HG03060 (cell line): ENCODE measurements at regions not wholly inside any gene's neighbourhood (a gene's known extent, or its start where the extent isn't known, plus 50 kb on each side); places are given as distances from the start of the nearest gene placed in this dataset.
"Not testable (repeated sequence)": the region's sequence is repeated elsewhere in the genome, so short reads cannot be mapped to it uniquely, and the experiment has no call there.

Experiments used
- ATAC-seq: cut with Tn5 transposase; IDR thresholded peaks from one replicate; pipeline ENCODE4 v1.9.1; 2021; ENCODE audit warnings: low read depth, moderate number of reproducible peaks; ENCODE audit not compliant: unreplicated experiment

DNA sequence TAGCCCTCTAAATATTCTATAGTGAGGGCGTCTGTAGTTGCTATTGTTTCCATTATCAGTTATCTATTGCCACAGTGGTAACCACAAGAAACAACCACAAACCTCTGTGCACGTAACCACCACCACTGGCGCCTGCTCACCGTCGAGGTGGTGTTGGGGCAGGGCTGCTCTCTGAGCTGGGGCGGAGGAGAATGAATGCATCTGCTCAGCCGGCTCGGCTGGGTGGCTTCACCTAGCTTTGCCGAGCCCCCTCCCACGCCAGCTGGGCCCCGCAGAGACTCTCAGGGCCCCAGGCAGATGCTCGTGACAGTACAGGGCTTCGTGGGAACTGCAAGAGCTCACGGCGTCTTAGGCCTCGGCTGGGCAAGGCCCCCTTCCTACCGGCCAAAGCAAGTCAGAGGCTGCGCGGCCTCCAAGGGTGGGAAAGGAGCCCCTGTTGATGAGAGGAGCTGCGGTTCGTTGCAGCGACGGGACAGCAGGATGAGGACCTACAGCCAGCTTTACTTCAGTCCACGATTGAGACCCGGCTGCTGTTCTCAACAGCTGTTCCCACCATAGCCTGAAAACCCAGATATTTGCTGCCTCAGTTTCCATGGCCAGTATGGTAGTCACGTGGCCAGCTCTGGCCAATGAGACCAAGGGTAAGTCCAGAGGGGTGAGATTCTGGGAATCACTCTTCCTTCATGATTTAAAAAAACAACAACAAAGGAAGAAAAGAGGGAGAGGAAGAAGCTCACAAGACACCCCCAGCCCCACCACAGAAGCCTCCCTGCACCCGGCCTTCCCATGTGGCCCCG is 120.2 kb upstream of the AFDN start:
- ATAC-seq = peak; percentile 96

DNA sequence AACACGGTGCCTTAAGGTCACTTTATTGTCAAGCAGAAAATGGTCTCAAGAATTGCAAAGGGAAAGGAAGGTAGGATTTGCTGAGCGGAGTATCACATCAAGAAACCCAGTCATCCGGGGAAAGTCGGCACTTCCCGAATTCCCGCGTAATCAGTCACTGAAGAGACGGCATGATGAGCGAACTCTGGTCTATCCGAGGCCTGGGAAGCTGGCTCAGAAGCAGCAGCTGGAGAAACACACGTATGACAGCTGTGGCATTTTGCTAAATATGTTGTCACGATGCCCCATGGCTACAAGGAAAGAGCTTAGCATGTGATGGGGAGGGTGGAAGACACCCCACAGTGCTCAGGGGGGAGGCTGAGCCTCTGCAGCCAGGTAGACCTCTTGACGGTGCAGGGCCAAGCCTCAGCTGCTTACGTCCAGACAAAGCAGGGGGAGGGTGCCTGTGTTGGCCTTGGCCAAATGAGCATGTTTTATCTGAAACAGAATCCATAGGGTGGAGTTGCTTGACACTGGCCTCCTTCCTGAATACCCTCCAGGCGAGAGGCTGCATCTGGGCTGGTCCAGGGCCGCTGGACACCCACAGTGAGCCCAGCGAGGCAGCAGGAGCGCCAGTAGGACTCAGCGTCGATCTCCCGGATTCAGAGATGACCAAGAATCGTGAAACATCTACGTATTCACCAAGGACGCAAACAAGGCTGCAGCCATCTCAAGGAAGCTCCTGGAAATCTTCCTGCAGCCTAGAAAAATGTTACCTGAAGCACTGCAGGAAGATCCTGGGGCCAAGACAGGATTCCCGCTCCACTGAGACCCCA is 118.8 kb upstream of the AFDN start:
- ATAC-seq = no peak

DNA sequence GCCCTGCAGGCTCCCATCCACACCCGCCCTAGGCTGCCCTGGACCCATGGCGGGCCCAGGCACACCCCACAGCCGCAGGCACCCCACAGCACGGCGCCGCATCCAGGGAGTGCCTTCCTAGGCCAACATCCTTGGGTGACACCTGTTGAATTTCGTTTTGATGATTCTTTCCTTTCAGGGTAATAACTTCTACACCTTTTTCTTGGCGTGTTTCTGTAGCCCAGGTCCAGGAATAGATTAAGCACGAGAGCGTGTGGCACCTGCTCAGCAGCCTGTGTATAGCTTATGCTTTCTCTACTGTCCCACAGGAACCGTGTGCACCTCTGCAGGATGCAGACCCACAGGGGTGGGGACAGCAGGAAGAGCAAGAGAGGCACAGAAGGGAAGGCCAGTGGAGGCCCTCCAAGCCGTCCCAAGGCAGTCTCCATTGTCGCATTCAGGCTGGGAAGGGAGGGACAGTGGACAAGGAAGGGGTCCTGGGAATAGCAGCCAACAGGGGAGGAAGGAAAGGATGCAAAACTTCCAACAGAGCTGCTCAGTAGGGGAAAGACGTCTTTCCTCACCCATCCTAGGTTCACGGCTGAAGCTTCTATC is 118.1 kb upstream of the AFDN start:
- no peak for ATAC-seq

DNA sequence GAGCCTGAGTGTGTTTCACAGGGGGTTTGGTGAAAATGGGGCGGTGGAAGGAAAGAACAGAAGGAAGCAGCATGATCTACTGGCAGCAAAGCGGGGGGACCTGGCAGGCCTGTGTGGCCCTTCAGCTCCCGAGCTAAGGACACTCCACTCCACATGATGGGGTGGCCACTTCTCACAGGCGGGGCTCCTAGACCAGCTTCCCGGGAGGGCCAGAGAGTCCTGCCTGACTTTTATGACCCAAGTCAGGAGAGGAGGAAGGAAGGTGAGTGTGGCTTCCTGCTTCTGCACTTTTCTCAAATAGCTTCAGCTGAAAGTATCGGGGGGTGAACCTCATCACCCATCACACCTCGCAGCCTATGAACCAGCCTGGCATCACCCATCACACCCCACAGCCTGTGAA is 117.5 kb upstream of the AFDN start:
- no peak for ATAC-seq

DNA sequence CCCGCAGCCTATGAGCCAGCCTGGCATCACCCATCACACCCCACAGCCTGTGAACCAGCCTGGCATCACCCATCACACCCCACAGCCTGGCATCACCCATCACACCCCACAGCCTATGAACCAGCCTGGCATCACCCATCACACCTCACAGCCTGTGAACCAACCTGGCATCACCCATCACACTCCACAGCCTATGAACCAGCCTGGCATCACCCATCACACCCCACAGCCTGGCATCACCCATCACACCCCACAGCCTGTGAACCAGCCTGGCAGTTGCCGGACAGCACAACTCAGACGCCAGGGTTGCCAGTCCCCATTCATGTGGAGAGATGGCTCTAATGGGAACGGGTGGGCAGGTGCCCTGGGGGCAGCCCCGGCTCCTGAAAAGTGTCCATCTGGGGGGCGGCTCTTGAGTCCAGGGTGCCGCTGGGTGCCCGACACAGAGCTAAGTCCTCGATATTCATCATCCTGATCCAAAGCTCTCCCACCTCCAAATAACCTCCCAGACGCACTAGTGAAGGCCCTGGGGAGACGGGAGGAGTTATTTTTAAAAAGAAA is 116.9 kb upstream of the AFDN start:
- ATAC-seq = not testable (repeated sequence)

DNA sequence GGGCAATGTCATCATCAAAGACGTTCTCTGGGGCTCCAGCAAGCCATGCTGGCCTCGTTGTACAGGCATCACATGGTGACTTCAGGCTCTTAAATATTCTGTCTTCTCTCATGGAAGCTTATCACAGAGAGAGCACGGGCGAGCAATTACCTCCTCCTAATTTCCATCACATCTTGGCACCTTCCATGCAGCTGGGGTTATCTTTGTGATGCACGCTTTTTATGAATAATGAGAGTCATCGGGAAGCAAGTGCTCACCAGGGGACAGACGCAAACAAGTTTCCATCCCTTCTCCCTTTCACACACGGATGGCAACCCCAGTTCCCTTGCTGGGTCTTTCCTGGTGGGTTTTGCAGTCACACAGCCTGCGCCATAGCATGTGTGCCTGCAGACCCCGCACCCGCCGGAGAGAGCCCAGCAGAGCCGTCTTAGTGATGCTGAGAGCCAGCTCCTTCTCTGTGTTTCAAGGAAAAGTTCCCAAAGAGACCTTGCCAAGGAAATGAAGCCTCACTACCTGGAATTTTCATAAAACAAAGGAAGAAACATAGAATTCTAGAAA is 116.3 kb upstream of the AFDN start:
- ATAC-seq = no peak

DNA sequence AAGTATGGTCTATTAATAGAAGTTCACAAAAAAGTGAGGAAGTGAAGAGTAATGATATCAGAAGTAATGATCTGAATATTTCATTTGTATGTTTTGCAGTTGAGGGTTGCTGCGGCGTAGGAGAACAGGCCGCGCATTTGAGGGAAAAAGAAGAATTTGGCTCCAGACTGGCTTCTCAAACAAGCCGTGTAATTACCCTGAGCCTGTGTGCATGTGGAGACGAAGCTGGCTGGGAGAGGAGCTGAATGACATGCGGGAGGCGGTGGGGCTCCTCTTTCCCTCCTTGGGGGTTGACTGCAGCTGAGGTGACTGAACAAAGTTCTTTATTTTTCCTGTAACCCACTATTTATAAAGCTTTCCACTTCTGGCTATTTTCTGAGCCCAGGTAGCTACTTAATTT is 115.5 kb upstream of the AFDN start:
- ATAC-seq = no peak

DNA sequence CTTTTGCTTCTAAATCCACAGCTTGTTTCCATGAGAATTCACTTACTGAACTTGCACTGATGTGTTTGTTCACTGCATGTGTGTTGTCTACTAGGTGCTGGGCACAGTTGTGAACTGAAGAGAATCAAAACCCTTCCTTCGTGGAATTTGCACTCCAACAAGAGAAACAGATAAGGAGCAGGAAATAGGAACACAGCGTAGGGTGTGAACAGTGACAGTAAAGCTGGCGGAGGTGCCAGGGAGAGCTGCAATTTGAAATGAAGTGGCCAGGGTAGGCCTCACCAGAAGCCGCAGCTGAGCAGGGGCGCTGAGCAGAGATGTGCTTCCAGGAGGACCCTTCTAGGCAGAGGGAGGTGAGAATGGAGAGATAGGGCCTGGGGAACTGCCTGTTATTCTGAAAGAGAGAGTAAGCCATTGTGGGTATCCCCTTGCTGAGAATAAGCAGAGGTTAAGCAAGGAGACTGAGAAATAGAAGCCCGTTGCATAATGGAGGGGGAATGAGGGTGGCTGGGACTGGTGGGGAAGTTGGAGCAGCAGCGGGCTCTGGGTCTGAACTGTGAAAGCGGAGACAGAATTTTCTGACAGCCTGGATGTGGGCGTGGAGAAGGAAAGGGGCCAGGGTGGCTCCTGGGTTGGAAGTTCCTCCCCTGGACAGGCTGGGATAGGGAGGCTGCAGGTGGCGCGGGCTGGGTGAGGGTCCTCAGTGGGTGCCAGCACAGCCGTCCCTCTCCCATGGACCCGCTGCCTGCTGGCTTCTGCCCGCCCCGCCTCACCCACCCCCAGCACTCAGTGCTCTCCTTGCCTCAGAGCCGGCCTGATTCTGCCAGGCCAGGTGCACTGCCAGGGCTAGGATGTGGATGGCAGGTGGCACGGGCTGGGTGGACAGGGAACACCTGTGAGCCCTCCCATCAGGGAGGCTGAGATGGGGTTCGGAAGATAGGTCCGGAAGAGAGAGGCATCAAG is 114.7 kb upstream of the AFDN start:
- ATAC-seq = no peak

DNA sequence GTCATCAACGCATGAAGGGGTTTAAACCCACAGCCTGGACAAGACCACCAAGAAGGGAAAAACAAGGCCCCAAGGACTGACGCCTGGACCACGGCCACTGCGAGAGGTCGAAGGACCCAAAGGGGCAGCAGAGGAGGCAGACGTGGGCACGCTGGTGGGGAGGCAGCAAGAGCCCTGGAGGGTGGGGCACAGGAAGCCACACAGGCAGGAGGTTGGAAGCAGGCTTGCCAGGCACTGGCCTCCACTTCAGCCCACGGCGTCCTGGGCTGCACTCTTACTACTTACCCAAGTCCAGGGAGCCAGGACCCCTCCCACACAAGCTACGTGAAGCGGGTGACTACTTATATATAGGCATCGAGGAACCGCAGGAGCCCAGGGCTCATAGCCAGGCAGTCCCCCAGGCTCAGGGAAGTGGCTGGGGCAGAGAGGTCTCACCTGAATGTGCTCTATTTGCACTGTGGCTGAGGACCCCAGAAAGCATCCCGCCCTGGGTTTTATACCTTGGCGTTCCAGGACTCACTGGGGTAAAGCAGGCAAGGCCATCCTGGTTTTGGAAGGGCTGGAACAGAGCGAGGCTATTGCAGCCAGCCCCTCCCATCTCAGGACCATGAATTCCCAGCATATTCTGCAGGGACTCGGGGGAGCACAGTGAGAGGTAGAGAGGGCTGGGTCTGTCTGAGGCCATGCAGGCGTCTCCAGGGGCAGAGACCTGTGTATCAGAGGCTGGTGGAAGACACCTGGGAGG is 113.8 kb upstream of the AFDN start:
- ATAC-seq = no peak

DNA sequence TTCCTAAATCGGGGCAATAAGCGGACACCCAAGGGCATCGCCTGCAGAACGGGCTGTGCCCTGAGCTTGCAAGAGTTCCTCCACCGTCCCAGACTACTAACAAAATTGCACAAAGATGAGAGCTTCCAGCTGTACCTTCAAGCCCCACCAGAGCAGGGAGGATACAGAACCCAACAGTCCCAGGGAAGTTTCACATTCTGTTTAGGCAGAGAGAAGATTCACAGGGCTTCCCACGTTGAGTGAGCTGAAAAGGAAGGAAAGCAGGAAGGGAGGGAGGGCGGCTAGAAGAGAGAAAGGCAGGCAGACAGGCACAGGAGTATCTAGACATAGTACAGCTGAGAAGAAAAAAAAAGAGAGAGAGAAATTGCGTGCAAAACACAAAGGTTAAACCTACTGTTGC is 112.6 kb upstream of the AFDN start:
- ATAC-seq = no peak

DNA sequence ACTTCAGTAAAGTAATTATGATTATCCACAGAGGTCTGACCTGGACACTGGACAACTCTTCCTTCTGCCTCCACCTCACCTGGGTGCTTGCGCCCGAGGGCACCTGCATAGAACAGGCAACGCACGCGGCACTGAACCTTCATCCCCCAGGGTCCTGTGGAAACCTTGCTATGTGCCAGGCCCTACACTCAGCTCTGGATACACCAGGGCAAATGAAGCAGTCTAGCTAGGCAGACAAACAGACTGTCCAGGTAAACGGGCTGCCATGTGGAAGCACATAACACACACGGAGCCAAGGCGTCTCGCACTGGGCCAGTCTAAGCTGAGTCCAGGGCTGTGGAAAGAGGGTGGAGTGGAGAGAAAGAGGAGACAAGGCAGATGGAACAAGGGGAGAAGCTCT is 109.3 kb upstream of the AFDN start:
- ATAC-seq = no peak

DNA sequence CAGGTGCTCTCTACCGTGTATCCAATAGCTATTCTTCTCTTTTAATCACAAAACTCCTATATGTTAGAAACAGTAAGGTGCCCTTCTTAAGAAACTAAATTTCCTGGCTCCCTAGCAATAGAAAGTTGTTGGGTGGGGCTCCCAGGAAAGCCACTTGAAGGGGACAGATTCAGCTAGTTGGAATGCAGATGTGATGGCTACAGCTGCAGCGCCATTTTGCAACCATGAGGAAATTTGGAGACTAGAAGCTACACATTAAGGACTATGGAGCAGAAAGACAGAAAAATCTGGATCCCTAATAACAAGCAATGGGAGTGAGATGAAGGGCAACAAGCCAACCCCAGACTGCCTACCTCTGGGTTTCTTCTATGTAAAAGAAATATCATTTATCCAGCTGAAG is 108.8 kb upstream of the AFDN start:
- no peak for ATAC-seq

DNA sequence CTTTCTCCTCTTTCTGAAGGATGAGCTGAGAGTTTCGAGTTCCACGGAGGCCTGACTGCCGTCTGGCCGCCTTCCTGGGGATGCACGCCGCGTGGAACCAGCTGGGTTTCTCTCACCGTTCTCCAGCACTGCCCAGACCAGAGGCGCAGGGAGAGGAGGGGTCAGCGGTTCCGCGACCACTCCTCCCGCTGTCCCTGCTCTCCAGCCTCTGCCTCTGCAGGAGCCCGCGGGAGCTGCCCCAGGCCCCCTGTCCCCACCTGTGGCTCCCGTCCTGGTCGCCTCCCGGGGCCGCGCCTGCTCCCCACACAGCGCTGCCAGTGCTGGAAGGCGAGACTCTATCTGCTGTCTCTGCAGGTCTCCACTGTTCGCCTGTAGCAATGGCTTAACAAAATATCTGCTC is 106.8 kb upstream of the AFDN start:
- ATAC-seq = no peak

DNA sequence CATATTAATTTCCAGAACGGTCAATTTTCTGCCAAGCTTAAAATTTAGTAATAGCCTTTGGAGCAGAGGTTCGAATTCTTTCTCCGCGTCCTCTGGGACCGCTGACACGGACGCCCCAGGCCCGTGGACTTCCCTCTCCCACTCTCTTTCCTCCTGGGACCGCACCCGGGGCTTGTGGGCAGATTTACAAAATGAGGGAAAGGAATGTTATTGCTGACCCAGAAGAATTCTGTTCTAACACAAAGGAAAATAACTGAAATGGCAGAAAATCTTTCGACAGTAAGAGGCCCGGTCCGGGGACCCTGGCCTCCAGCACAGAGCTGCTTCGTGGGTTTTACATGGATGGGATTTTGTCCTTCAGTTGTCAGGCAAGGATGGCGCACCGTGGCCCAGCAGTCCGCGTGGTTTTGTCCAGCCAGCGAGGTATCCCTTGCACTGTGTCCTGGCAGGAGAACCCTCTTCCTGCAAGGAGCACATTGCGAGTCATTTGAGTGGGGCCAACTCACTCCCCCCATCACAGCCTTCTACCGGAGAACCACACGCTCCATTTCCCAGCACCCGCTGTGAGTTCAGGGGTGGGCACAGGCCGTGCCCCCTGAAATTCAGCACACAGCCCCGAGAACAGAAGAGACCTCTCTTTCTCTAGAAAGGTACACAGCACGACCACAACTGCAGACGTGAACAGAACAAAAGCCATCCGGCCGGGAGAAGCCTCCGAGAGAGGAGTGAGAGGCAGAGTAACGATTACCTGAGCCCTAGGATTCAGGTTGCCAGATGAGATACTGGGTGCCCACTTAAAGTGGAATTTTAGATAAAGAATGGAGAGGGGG is 106.0 kb upstream of the AFDN start:
- ATAC-seq = no peak

DNA sequence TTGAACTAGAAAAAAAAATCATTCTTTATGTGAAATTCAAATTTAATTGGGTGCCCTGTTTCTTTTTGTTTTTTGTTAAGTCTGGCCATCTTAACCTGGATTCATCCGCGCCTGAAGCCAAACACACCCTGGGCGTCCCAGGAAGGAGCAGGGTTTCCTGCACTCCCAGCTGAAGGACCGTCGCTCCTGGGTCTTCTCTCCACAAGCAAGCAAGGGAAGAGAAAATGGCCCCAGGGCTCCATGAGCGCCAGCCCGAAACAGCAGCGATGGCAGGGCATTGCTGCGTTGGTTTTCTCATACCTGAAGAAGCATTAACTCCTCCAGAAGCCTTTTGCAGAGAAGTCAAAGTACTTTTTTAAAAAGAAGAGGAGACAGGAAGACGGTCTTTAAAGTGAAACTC is 105.4 kb upstream of the AFDN start:
- no peak for ATAC-seq

DNA sequence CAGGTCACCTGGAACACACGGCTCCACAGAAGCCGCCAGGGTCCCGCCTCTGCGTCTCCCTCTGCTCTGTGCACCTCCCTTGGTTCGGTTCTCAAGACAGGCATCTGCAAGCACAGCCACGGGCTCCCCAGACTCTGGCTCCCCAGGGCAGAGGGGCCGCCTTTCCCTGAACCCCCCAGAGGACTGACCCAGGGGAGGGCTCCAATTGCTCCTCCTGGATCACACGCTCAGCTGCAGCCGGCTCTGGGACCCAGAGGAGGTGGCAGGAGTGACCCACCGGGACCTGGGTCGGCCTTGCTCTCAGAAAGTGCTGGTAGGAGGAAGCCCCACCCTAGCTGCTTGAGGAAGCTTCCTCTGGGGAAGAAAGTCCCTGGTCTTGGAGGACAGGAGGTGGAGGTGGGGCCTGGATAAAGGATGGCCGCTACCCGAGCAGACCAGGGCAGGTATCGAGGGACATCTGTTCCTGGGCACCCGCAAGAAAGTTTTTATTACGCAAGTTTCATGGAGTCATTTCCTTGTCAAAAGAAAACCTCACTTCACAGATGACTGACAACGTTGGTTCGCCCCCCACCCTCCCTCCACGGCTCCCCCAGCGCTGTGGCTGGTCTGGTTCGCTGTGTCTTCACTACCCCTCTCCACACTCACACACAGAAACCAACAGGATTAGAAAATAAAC is 103.9 kb upstream of the AFDN start:
- ATAC-seq = no peak

DNA sequence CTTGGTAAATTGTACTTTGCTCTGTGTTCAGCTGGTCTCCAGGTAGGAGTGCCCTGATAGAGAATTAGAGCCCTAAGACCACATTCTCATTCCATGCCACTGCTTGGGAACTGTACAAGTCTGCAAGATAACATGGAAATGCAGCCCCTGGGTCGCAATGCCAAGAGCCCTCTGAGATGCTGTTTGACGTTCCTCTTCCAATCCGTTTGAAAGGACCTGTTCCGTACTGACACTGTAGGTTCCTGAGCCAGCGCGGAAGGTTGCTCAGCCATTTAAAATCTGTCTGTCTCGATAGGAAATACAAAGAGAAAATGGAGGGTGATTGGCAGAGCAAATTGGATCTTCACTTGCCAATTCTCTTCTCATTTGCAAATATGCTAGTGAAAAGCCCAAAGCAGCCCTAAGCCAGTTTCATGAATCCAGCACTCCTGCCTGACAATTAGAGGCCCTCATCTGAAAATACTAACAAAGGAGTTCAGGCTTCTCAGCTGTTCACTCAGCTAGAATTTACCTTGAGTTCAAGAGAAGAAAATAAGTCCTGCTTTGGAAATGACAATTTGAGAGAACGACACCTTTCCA is 100.6 kb upstream of the AFDN start:
- ATAC-seq = no peak
